Mesodermal cell (in vitro differentiated cells): ENCODE measurements at regions not wholly inside any gene's neighbourhood (a gene's known extent, or its start where the extent isn't known, plus 50 kb on each side); places are given as distances from the start of the nearest gene placed in this dataset.

Source experiments
- H3K27ac ChIP-seq: 2 replicates; pipeline ENCODE4 v1.7.0; 2013; ENCODE audit warnings: mild to moderate bottlenecking, low read depth, low read length, moderate library complexity; ENCODE audit not compliant: severe bottlenecking
- H3K36me3 ChIP-seq: 2 replicates; pipeline ENCODE4 v1.7.1; 2013; ENCODE audit warnings: mild to moderate bottlenecking, low read length, moderate library complexity; ENCODE audit not compliant: control insufficient read depth, insufficient read depth
- H3K4me1 ChIP-seq: one replicate; pipeline ENCODE4 v1.7.1; 2013; ENCODE audit warnings: mild to moderate bottlenecking, low read length; ENCODE audit not compliant: insufficient read depth, control insufficient read depth, poor library complexity, severe bottlenecking
- H3K4me3 ChIP-seq: 2 replicates; pipeline ENCODE4 v1.7.0; 2013; ENCODE audit warnings: low read length, control low read depth, mild to moderate bottlenecking; ENCODE audit not compliant: insufficient read depth, poor library complexity, severe bottlenecking; ENCODE audit errors: extremely low read depth
- H3K9me3 ChIP-seq: 2 replicates; pipeline ENCODE4 v1.7.1; 2013; ENCODE audit warnings: mild to moderate bottlenecking, low read length, moderate library complexity; ENCODE audit not compliant: control insufficient read depth
- WGBS, 2 experiments: methylation state at CpG; one replicate each; pipeline ENCODE4 v1.1.5; 2013; ENCODE audit warnings: missing lambda C conversion rate in 2 of 2; ENCODE audit not compliant: insufficient coverage in 2 of 2; 5-methylcytosine and 5-hydroxymethylcytosine counted together

DNA sequence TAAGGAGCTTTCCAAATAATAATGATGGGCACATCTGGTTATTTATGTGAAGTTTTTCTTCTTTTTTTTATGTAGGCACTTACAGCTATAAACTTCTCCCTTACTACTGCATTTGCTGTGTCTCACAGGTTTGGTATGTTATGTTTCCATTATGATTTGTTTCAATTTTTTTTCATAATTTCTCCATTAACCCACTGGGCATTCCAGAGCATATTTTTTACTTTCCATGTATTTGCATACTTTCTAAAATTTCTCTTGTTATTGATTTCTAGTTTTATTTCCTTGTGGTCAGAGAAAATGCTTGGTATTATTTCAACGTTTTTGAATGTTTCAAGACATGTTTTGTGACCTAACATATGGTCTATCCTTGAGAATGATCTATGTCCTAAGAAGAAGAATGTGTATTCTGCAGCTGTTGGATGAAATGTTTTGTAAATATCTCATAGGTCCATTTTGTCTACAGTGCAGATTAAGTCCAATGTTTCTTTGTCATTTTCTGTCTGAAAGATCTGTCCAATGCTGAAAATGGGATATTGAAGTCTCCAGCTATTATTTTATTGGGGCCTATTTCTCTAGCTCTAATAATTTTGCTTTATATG, 362.1 kb downstream of the DDX10 start:
- no peak overlapping the region for H3K4me3 ChIP-seq
- no peak overlapping the region for H3K27ac ChIP-seq
- WGBS, 2 experiments: 58 to 100% methylated on average over 1 of the region's 1 CpG
- H3K9me3 ChIP-seq: peaks cover 10% of the 10 kb centered on the region
- H3K4me1 ChIP-seq: peaks cover 3% of the 10 kb centered on the region
- no peaks in the 10 kb centered on the region for H3K36me3 ChIP-seq

DNA sequence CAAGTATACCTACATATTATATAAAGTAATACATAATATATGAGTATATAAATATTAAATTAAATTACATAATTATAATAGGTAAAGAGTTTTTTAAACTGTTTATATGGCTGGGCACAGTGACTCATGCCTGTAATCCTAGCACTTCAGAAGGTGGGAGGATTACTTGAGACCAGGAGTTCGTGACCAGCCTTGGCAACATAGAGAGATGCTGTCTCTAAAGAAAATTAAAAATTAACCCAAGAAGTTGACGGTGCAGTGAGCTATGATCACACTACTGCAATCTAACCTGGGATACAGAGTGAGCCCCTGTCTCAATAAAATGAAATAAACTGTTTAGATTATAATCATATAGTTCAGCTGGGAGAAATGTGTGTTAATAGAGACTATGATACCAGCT, 363.0 kb downstream of the DDX10 start:
- peaks cover 3% of the 10 kb centered on the region for H3K4me1 ChIP-seq
- no peak overlapping the region for H3K27ac ChIP-seq
- H3K9me3 ChIP-seq: peaks cover 10% of the 10 kb centered on the region
- H3K4me3 ChIP-seq: no peak overlapping the region
- 100% methylated on average over 1 of the region's 2 CpGs; no CpG with 5 or more reads in 1 of the 2 experiments for WGBS, 2 experiments
- H3K36me3 ChIP-seq: no peaks in the 10 kb centered on the region

GRCh38 chr11:109029927-109030326, 365.1 kb downstream of the DDX10 start:
- Histone ChIP-seq H3K27ac (no peak overlapping the region), H3K4me3 (no peak overlapping the region), H3K4me1 (peaks cover 9% of the 10 kb centered on the region), H3K36me3 (no peaks in the 10 kb centered on the region), H3K9me3 (peaks cover 3% of the 10 kb centered on the region)
- WGBS, 2 experiments: 58 to 94% methylated on average over 3 of the region's 5 CpGs

DNA sequence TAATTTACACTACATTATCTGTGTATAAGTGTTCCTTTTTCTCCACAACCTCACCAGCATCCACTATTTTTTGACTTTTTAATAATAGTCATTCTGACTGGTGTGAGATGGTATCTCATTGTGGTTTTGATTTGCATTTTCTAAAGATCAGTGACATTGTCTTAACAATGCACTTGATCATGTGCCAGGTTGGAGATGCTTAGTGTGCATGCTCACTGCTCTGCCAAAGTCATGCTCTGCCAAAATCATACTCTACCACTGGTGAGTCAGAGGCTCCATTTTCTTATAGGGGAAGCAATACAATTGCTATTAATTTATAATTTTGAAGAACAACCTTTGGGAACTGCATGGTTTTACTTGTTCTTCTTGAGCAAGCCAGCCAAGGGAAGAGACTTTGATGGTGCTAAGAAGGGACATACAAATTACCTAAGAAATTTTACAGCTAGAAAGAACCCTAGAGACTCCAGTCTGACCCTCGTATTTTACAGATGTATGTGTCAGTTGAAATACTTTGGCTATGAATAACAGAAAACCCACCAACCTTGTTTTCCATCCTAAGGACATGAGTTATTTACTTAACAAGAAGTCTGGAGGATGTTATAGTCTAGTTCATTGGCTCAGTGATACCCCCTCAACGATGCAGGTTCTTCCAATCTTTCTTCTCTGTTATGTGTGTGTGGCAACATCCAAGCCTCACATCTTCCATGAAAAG, 368.9 kb downstream of the DDX10 start:
- WGBS, 2 experiments: 86% methylated on average over 1 of the region's 2 CpGs; no CpG with 5 or more reads in 1 of the 2 experiments

GRCh38 chr11:109034339-109034696, 369.4 kb downstream of the DDX10 start:
- Histone ChIP-seq H3K9me3 (no peaks in the 10 kb centered on the region), H3K27ac (peak overlapping the region; percentile 66), H3K4me3 (no peak overlapping the region), H3K4me1 (peaks cover 29% of the 10 kb centered on the region), H3K36me3 (no peaks in the 10 kb centered on the region)
- WGBS, 2 experiments: 92% methylated on average over 1 of the region's 1 CpG

More for the DNA sequence above, 368.9 kb downstream of the DDX10 start:
- Histone ChIP-seq H3K27ac (peak overlapping the region; percentile 66), H3K9me3 (no peaks in the 10 kb centered on the region), H3K4me3 (no peak overlapping the region), H3K36me3 (no peaks in the 10 kb centered on the region), H3K4me1 (peaks cover 29% of the 10 kb centered on the region)

DNA sequence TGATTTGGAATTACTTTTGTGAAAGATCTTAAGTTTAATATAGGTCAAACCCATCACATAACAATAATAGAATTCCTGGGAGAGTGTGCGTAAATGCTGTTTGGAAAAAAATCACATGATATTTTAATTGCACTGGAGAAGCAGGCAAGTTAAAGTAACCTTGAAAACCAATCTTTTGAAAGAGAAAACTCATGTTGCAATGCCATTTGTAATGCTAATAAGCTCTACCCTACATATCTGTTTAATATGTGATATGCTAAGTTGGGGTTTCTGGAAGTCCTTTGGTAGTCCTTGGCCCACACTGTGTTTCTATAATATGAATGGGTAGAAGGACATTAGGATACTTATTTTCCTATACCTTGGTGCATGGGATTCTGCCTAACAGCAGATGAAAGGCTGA, 370.4 kb downstream of the DDX10 start:
- Histone ChIP-seq H3K9me3 (no peaks in the 10 kb centered on the region), H3K36me3 (no peaks in the 10 kb centered on the region), H3K4me1 (peaks cover 29% of the 10 kb centered on the region), H3K4me3 (no peak overlapping the region), H3K27ac (no peak overlapping the region)
- WGBS, 2 experiments: no CpG with 5 or more reads among the region's 1 CpG

- Histone ChIP-seq H3K27ac (no peak overlapping the region), H3K9me3 (no peaks in the 10 kb centered on the region), H3K36me3 (no peaks in the 10 kb centered on the region), H3K4me3 (no peak overlapping the region), H3K4me1 (peaks cover 29% of the 10 kb centered on the region)
- no CpG with 5 or more reads among the region's 2 CpGs for WGBS, 2 experiments
Measured at GRCh38 chr11:109036011-109036410, 371.1 kb downstream of the DDX10 start.

GRCh38 chr11:109037856-109038780, 373.2 kb downstream of the DDX10 start:
- Histone ChIP-seq H3K9me3 (no peaks in the 10 kb centered on the region), H3K27ac (no peak overlapping the region), H3K36me3 (no peaks in the 10 kb centered on the region), H3K4me1 (peaks cover 26% of the 10 kb centered on the region), H3K4me3 (no peak overlapping the region)
- WGBS, 2 experiments: 86 to 94% methylated on average over 1 to 2 of the region's 3 CpGs

- peaks cover 22% of the 10 kb centered on the region for H3K4me1 ChIP-seq
- 100% methylated on average over 1 of the region's 2 CpGs; no CpG with 5 or more reads in 1 of the 2 experiments for WGBS, 2 experiments
Measured at GRCh38 chr11:109039611-109040010, 374.7 kb downstream of the DDX10 start.

DNA sequence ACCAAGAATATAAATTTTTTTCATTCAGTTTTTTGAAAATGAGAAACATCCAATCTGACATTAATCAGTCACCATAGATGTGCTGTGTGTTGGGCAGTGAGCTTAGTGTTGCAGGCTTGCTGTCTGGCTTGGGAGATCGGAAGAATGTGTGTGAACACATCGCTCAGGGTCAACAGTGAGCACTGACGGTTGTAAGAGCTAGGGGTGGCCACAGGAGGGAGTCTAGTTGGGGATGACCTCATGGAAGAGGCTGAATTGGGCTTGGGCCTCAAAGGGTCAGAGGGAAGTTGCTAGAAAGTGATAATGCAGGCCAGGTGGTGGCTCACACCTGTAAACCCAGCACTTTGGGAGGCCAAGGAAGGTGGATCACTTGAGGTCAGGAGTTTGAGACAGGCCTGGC, 375.4 kb downstream of the DDX10 start:
- Histone ChIP-seq H3K4me3 (no peak overlapping the region), H3K9me3 (no peaks in the 10 kb centered on the region), H3K36me3 (no peaks in the 10 kb centered on the region), H3K27ac (no peak overlapping the region), H3K4me1 (peaks cover 17% of the 10 kb centered on the region)
- WGBS, 2 experiments: 88 to 92% methylated on average over 3 of the region's 3 CpGs

More at GRCh38 chr11:109039611-109040010, 374.7 kb downstream of the DDX10 start:
- Histone ChIP-seq H3K4me3 (no peak overlapping the region), H3K9me3 (no peaks in the 10 kb centered on the region), H3K27ac (no peak overlapping the region), H3K36me3 (no peaks in the 10 kb centered on the region)
